ENCODE measurements at regions not wholly inside any gene's neighbourhood (a gene's known extent, or its start where the extent isn't known, plus 50 kb on each side); places are given as distances from the start of the nearest gene placed in this dataset.

DNA sequence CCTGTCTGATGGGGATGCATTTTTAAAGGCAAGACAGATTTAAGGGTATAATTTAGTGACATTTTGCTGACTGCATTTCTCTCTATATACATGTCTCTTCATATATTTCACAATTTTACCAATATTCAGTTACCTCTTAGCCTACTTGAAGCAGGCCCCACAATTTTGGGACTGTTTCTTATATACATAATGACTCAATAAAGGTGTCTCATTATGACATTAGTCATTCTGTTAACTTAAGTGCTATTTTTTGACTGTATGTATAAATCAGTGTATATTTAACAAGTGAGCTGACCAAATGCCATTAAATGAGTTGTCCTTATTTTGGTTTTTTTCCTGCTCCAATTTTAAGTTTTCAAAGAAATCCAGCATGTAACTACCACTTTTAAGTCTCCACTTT is 313.3 kb downstream of the SOX4 start:
- H3K9me3 Mint-ChIP-seq (ENCODE audit: unreplicated experiment), result no peaks in the 10 kb centered on the region
- no peak overlapping the region for H2AFZ ChIP-seq (ENCODE audit: low read depth, low read length)

DNA sequence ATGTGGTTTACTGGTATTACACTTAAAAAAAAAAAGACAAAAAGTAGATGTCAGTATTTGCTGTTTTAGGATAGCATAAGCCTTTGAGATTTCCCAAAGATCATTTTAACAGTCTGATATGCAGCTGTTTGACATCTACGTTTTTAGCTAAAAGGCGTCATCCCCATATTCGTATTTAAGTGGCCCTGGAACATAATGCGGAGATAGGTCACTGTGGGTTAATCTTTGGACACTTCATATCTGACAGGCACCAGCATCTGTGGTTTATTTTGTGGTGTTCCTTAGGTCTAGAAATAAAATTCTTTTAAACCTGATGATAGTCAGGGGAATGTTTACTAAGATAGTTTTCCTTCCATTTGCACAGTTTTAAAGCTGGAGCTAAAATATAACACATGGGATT is 313.7 kb downstream of the SOX4 start:
- H3K4me3 ChIP-seq (ENCODE audit: insufficient read depth, low read depth, low read length), result no peak overlapping the region
- H3K36me3 ChIP-seq (ENCODE audit: insufficient read depth, low read length), result no peaks in the 10 kb centered on the region
- H3K4me2 ChIP-seq (ENCODE audit: low read length), result no peak overlapping the region
- Mint-ChIP-seq H3K4me1 (ENCODE audit: low read depth, unreplicated experiment) (peaks cover 43% of the 10 kb centered on the region), H3K9me3 (ENCODE audit: unreplicated experiment) (no peaks in the 10 kb centered on the region), H3K4me3 (ENCODE audit: unreplicated experiment) (no peak overlapping the region), H3K27ac (ENCODE audit: unreplicated experiment) (no peak overlapping the region), H3K27me3 (ENCODE audit: low read depth, unreplicated experiment) (no peaks in the 10 kb centered on the region), H3K36me3 (ENCODE audit: low read depth, unreplicated experiment) (peaks cover 8% of the 10 kb centered on the region)
- no peaks in the 10 kb centered on the region for H4K20me1 ChIP-seq (ENCODE audit: insufficient read depth, low read length)
- H3K79me2 ChIP-seq (ENCODE audit: insufficient read depth, low read length), result no peaks in the 10 kb centered on the region
- H3K9ac ChIP-seq (ENCODE audit: low read length), result no peak overlapping the region
- no peaks in the 10 kb centered on the region for H3K4me1 ChIP-seq (ENCODE audit: insufficient read depth, low read length)
- DNase-seq (ENCODE audit: low read depth) (peak; percentile 74), FAIRE-seq (no peak)
- TF ChIP-seq EZH2 (IDR thresholded peaks at IDR 0.05; ENCODE audit: insufficient read depth, low read length), result no peak
- TF ChIP-seq, protein P1, sequence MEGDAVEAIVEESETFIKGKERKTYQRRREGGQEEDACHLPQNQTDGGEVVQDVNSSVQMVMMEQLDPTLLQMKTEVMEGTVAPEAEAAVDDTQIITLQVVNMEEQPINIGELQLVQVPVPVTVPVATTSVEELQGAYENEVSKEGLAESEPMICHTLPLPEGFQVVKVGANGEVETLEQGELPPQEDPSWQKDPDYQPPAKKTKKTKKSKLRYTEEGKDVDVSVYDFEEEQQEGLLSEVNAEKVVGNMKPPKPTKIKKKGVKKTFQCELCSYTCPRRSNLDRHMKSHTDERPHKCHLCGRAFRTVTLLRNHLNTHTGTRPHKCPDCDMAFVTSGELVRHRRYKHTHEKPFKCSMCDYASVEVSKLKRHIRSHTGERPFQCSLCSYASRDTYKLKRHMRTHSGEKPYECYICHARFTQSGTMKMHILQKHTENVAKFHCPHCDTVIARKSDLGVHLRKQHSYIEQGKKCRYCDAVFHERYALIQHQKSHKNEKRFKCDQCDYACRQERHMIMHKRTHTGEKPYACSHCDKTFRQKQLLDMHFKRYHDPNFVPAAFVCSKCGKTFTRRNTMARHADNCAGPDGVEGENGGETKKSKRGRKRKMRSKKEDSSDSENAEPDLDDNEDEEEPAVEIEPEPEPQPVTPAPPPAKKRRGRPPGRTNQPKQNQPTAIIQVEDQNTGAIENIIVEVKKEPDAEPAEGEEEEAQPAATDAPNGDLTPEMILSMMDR (IDR thresholded peaks at IDR 0.05; ENCODE audit: insufficient read depth, low read depth, low read length), result no peak
- H3K27ac ChIP-seq (ENCODE audit: low read depth, low read length), result no peak overlapping the region
- H3K9me3 ChIP-seq (ENCODE audit: insufficient read depth, low read depth, low read length), result no peaks in the 10 kb centered on the region
- no peaks in the 10 kb centered on the region for H3K27me3 ChIP-seq (ENCODE audit: insufficient read depth, low read length)
- H2AFZ ChIP-seq (ENCODE audit: low read depth, low read length), result no peak overlapping the region

More for the DNA sequence above, 313.3 kb downstream of the SOX4 start:
- Mint-ChIP-seq H3K36me3 (ENCODE audit: low read depth, unreplicated experiment) (peaks cover 8% of the 10 kb centered on the region), H3K27ac (ENCODE audit: unreplicated experiment) (no peak overlapping the region), H3K27me3 (ENCODE audit: low read depth, unreplicated experiment) (no peaks in the 10 kb centered on the region), H3K4me1 (ENCODE audit: low read depth, unreplicated experiment) (peaks cover 40% of the 10 kb centered on the region), H3K4me3 (ENCODE audit: unreplicated experiment) (no peak overlapping the region)
- Histone ChIP-seq H4K20me1 (ENCODE audit: insufficient read depth, low read length) (no peaks in the 10 kb centered on the region), H3K4me2 (ENCODE audit: low read length) (no peak overlapping the region), H3K27ac (ENCODE audit: low read depth, low read length) (no peak overlapping the region), H3K79me2 (ENCODE audit: insufficient read depth, low read length) (no peaks in the 10 kb centered on the region), H3K36me3 (ENCODE audit: insufficient read depth, low read length) (no peaks in the 10 kb centered on the region), H3K4me1 (ENCODE audit: insufficient read depth, low read length) (no peaks in the 10 kb centered on the region), H3K27me3 (ENCODE audit: insufficient read depth, low read length) (no peaks in the 10 kb centered on the region), H3K9ac (ENCODE audit: low read length) (no peak overlapping the region), H3K4me3 (ENCODE audit: insufficient read depth, low read depth, low read length) (no peak overlapping the region), H3K9me3 (ENCODE audit: insufficient read depth, low read depth, low read length) (no peaks in the 10 kb centered on the region)
- TF ChIP-seq, protein P1 (IDR thresholded peaks at IDR 0.05; ENCODE audit: insufficient read depth, low read depth, low read length), result no peak
- TF ChIP-seq EZH2 (IDR thresholded peaks at IDR 0.05; ENCODE audit: insufficient read depth, low read length), result no peak
- FAIRE-seq (no peak), DNase-seq (ENCODE audit: low read depth) (no peak)

DNA sequence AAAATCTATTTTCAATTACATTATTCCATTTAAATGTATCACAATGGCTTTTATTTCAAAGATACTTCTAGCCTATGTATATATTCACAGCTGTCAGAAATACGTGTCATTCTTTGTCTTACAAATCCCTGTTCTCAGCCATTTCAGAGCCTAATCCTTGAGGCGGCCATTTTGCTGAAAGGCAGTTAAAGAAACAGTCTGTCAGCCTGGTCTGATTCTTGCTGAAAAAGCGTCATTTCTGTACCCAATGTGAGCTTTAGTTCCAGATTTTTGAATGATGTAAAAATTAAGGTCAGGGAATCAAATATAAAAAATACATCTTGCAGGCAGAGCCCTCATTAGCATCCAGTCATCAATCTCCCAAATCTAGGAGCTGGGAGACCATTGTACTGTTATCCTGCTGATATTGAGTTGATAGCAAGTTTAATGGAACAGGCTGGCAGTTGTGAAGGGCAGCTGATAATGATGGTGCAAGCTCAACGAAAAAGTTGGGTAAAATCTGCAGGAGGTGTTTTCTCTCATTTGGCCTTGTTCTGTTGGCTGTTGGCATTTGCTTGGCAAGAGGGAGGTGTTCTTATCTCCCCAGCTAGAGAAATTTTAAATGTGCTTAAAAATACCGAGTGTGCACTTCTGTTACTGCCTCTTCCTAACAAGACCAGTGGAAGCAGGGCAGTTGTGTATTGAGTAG is 314.8 kb downstream of the SOX4 start:
- H3K27me3 Mint-ChIP-seq (ENCODE audit: low read depth, unreplicated experiment), result no peaks in the 10 kb centered on the region
- H3K4me3 ChIP-seq (ENCODE audit: insufficient read depth, low read depth, low read length), result no peak overlapping the region
- TF ChIP-seq EZH2 (IDR thresholded peaks at IDR 0.05; ENCODE audit: insufficient read depth, low read length), result no peak
- TF ChIP-seq, protein P1 (IDR thresholded peaks at IDR 0.05; ENCODE audit: insufficient read depth, low read depth, low read length), result no peak
- no peak overlapping the region for H2AFZ ChIP-seq (ENCODE audit: low read depth, low read length)
- H4K20me1 ChIP-seq (ENCODE audit: insufficient read depth, low read length), result no peaks in the 10 kb centered on the region
- DNase-seq (ENCODE audit: low read depth) (no peak), FAIRE-seq (no peak)
- H3K4me1 ChIP-seq (ENCODE audit: insufficient read depth, low read length), result no peaks in the 10 kb centered on the region
- H3K36me3 Mint-ChIP-seq (ENCODE audit: low read depth, unreplicated experiment), result peaks cover 7% of the 10 kb centered on the region
- H3K79me2 ChIP-seq (ENCODE audit: insufficient read depth, low read length), result no peaks in the 10 kb centered on the region
- H3K9ac ChIP-seq (ENCODE audit: low read length), result no peak overlapping the region
- no peak overlapping the region for H3K4me2 ChIP-seq (ENCODE audit: low read length)
- H3K27ac Mint-ChIP-seq (ENCODE audit: unreplicated experiment), result no peak overlapping the region
- H3K27ac ChIP-seq (ENCODE audit: low read depth, low read length), result no peak overlapping the region
- no peak overlapping the region for H3K4me3 Mint-ChIP-seq (ENCODE audit: unreplicated experiment)
- H3K27me3 ChIP-seq (ENCODE audit: insufficient read depth, low read length), result no peaks in the 10 kb centered on the region
- no peaks in the 10 kb centered on the region for H3K9me3 ChIP-seq (ENCODE audit: insufficient read depth, low read depth, low read length)
- H3K4me1 Mint-ChIP-seq (ENCODE audit: low read depth, unreplicated experiment), result peaks cover 44% of the 10 kb centered on the region
- no peaks in the 10 kb centered on the region for H3K9me3 Mint-ChIP-seq (ENCODE audit: unreplicated experiment)
- H3K36me3 ChIP-seq (ENCODE audit: insufficient read depth, low read length), result no peaks in the 10 kb centered on the region
